Endothelial cell of umbilical vein (primary cell): ENCODE measurements at regions not wholly inside any gene's neighbourhood (a gene's known extent, or its start where the extent isn't known, plus 50 kb on each side); places are given as distances from the start of the nearest gene placed in this dataset.

Source experiments
- BruUV-seq: library from RNA; stranded (reverse); fragments of 400-500 nt; replicated peaks from 2 replicates; lab custom pipeline; 2021; lab: Mats Ljungman, UMichigan
- CTCF ChIA-PET: fragments of 300-600, 350-600 bp; sonication (Branson Sonifier 250); formaldehyde crosslinking; loops from one replicate; lab custom pipeline; 2021; ENCODE audit warnings: antibody characterized with exemption, inconsistent platforms; lab: Charles Lee
- POLR2A ChIA-PET: fragments of 300-600, 350-600 bp; sonication (Branson Sonifier 250); formaldehyde crosslinking; loops from one replicate; lab custom pipeline; 2021; ENCODE audit warnings: antibody characterized with exemption, inconsistent platforms; lab: Charles Lee
- DNase-seq: peaks from one replicate; pipeline ENCODE4 v3.0.0-alpha.2; 2011; ENCODE audit warnings: low read depth, low spot score
- FAIRE-seq: peaks from 2 replicates; lab custom pipeline; 2011; peaks lifted over from hg19 to GRCh38; lab: Jason Lieb, UNC
- H2AFZ ChIP-seq: 2 replicates; pipeline ENCODE4 v1.6.0; 2012; ENCODE audit warnings: low read depth, low read length, control low read depth, inconsistent platforms
- H3K27ac ChIP-seq: 2 replicates; pipeline ENCODE4 v1.5.1; 2011; ENCODE audit warnings: low read depth, mild to moderate bottlenecking, control low read depth, low read length, moderate library complexity; ENCODE audit not compliant: insufficient read depth
- H3K27me3 ChIP-seq, 2 experiments: 2 replicates each; pipeline versions ENCODE4 v1.6.0 to v1.6.1; 2011; ENCODE audit warnings: low read length in 2 of 2, mixed read lengths in 1 of 2; ENCODE audit not compliant: control insufficient read depth in 2 of 2, insufficient read depth in 2 of 2
- H3K36me3 ChIP-seq, 2 experiments: 2 replicates in 1 of 2; 3 replicates in 1 of 2; pipeline ENCODE4 v1.5.1; 2011; ENCODE audit warnings: low read length in 2 of 2, mild to moderate bottlenecking in 1 of 2, moderate library complexity in 1 of 2; ENCODE audit not compliant: control insufficient read depth in 2 of 2, insufficient read depth in 2 of 2; ENCODE audit errors: extremely low read depth in 1 of 2
- H3K4me1 ChIP-seq: 3 replicates; pipeline ENCODE4 v1.5.1; 2011; ENCODE audit warnings: mild to moderate bottlenecking, low read length; ENCODE audit not compliant: control insufficient read depth, insufficient read depth; ENCODE audit errors: extremely low read depth
- H3K4me2 ChIP-seq: 2 replicates; pipeline ENCODE4 v1.6.1; 2011; ENCODE audit warnings: low read length, control low read depth, mixed read lengths; ENCODE audit not compliant: insufficient read depth
- H3K4me3 ChIP-seq, 3 experiments: fragments of 200-600 bp in 1 of 3; sonication (generic), shearing (Covaris generic) in 1 of 3; replicated peaks in 1 of 3; 2 replicates each; pipeline ENCODE4 v1.5.1; 2011 to 2016; ENCODE audit warnings: control low read depth in 3 of 3, low read length in 3 of 3, mild to moderate bottlenecking in 2 of 3, inconsistent platforms in 1 of 3, low read depth in 1 of 3, moderate library complexity in 1 of 3; ENCODE audit not compliant: insufficient read depth in 1 of 3
- H3K79me2 ChIP-seq: 2 replicates; pipeline ENCODE4 v1.6.0; 2012; ENCODE audit warnings: low read length, inconsistent platforms; ENCODE audit not compliant: control insufficient read depth, insufficient read depth
- H3K9ac ChIP-seq: replicated peaks from 2 replicates; pipeline ENCODE3; 2011; ENCODE audit warnings: low read length, control low read depth; ENCODE audit not compliant: insufficient read depth; ENCODE audit errors: extremely low read depth
- H3K9me1 ChIP-seq: replicated peaks from 3 replicates; pipeline ENCODE4 v1.6.0; 2011; ENCODE audit warnings: mild to moderate bottlenecking, low read length; ENCODE audit not compliant: control insufficient read depth, insufficient read depth; ENCODE audit errors: extremely low read depth
- H3K9me3 ChIP-seq: replicated peaks from 2 replicates; pipeline ENCODE4 v1.5.1; 2012; ENCODE audit warnings: low read length, inconsistent platforms; ENCODE audit not compliant: control insufficient read depth, insufficient read depth
- H4K20me1 ChIP-seq: replicated peaks from 2 replicates; pipeline ENCODE3; 2011; ENCODE audit warnings: mild to moderate bottlenecking, low read length; ENCODE audit not compliant: control insufficient read depth, insufficient read depth; ENCODE audit errors: extremely low read depth
- CTCF ChIP-seq, 2 donors: IDR thresholded peaks; 1 replicate in 1 of 2; 2 replicates in 1 of 2; pipeline ENCODE4 v1.5.1; 2011; ENCODE audit warnings: low read length in 2 of 2, mild to moderate bottlenecking in 2 of 2, moderate library complexity in 2 of 2, control low read depth in 1 of 2, inconsistent platforms in 1 of 2, low read depth in 1 of 2; ENCODE audit not compliant: insufficient read depth in 1 of 2; ENCODE audit errors: extremely low read depth in 1 of 2
- EZH2 ChIP-seq: IDR thresholded peaks from 2 replicates; pipeline ENCODE4 v1.6.1; 2012; ENCODE audit warnings: borderline replicate concordance, low read depth, mild to moderate bottlenecking, moderate library complexity, low read length, inconsistent platforms; ENCODE audit not compliant: severe bottlenecking
- MYC ChIP-seq: IDR thresholded peaks from one replicate; pipeline ENCODE4 v1.6.1; 2011; ENCODE audit warnings: mild to moderate bottlenecking, low read depth, low read length
- POLR2A ChIP-seq: IDR thresholded peaks from 2 replicates; pipeline ENCODE4 v1.6.1; 2012; ENCODE audit warnings: low read depth, mild to moderate bottlenecking, control low read depth, low read length
- dilution Hi-C: fragments of 300-500 bp; cut with MboI; formaldehyde crosslinking; loops from one replicate; pipeline ENCODE4 v1.15.0; 2019; ENCODE audit warnings: low sequenced_read_pairs; ENCODE audit not compliant: extremely low pct_ligation_motif_present
- intact Hi-C: fragments of 100-400 bp; cut with micrococcal nuclease; formaldehyde crosslinking; loops from one replicate; pipeline ENCODE4 v1.10.0; 2022

GRCh38 chr1:2953688-2954285, 67.5 kb upstream of the ACTRT2 start:
- no peak overlapping the region for H3K4me3 ChIP-seq
- H3K4me2 ChIP-seq: no peak overlapping the region
- no peaks in the 10 kb centered on the region for H3K9me3 ChIP-seq
- H3K36me3 ChIP-seq: no peaks in the 10 kb centered on the region
- dilution Hi-C loops: no loop called here
- ChIA-PET CTCF (no interaction called here), POLR2A (no interaction called here)
- H4K20me1 ChIP-seq: no peaks in the 10 kb centered on the region
- FAIRE-seq: no peak
- no peaks in the 10 kb centered on the region for H3K27me3 ChIP-seq
- TF ChIP-seq MYC: no peak
- DNase-seq: no peak
- intact Hi-C loops: no loop called here
- H3K9me1 ChIP-seq: no peaks in the 10 kb centered on the region
- no peaks in the 10 kb centered on the region for H3K4me1 ChIP-seq
- H3K79me2 ChIP-seq: no peaks in the 10 kb centered on the region
- H3K9ac ChIP-seq: no peak overlapping the region
- H2AFZ ChIP-seq: no peak overlapping the region
- BruUV-seq: no TSS peak
- H3K27ac ChIP-seq: no peak overlapping the region

GRCh38 chr1:2955652-2956051, 65.6 kb upstream of the ACTRT2 start:
- Histone ChIP-seq H3K27ac (no peak overlapping the region), H3K4me3 (no peak overlapping the region), H3K79me2 (no peaks in the 10 kb centered on the region), H3K9ac (no peak overlapping the region), H3K4me1 (no peaks in the 10 kb centered on the region), H3K9me3 (peaks cover 6% of the 10 kb centered on the region), H3K4me2 (no peak overlapping the region), H2AFZ (no peak overlapping the region), H3K27me3 (no peaks in the 10 kb centered on the region), H3K36me3 (no peaks in the 10 kb centered on the region), H4K20me1 (no peaks in the 10 kb centered on the region), H3K9me1 (no peaks in the 10 kb centered on the region)
- POLR2A ChIA-PET: no interaction called here
- CTCF ChIA-PET: no interaction called here
- TF ChIP-seq POLR2A (no peak), CTCF (IDR thresholded peaks at IDR 0.05; ENCODE audit: extremely low read depth in 1 of 2, insufficient read depth in 1 of 2, low read depth in 1 of 2, low read length in 2 of 2) (no peak), EZH2 (no peak)
- intact Hi-C loops (no loop called here), dilution Hi-C loops (no loop called here)
- no TSS peak for BruUV-seq
- DNase-seq (no peak), FAIRE-seq (no peak)
